OCI-LY7 (cell line): ENCODE measurements at regions not wholly inside any gene's neighbourhood (a gene's known extent, or its start where the extent isn't known, plus 50 kb on each side); places are given as distances from the start of the nearest gene placed in this dataset.

Experiments
- BruUV-seq: library from RNA; stranded (reverse); fragments of 400-500 nt; replicated peaks from 2 replicates; lab custom pipeline; 2021; lab: Mats Ljungman, UMichigan
- CTCF ChIA-PET: fragments of 300-600 bp; sonication (Branson Sonifier 250); formaldehyde crosslinking; loops from one replicate; lab custom pipeline; 2022; ENCODE audit warnings: antibody characterized with exemption; ENCODE audit not compliant: unreplicated experiment; lab: Charles Lee
- POLR2A ChIA-PET: fragments of 300-600 bp; sonication (Branson Sonifier 250); formaldehyde crosslinking; loops from one replicate; lab custom pipeline; 2022; ENCODE audit warnings: antibody characterized with exemption; lab: Charles Lee
- DNase-seq: peaks from one replicate; pipeline ENCODE4 v3.0.0-alpha.2; 2015; ENCODE audit warnings: low spot score
- H2AFZ ChIP-seq: fragments of 200-600 bp; sonication (generic), shearing (Covaris generic); 2 replicates; pipeline ENCODE4 v1.6.1; 2014; ENCODE audit warnings: mild to moderate bottlenecking, antibody characterized with exemption, low read length, moderate library complexity
- H3K27ac ChIP-seq: fragments of 200-600 bp; sonication (generic); 2 replicates; pipeline ENCODE4 v1.5.1; 2014; ENCODE audit warnings: mixed run types, low read depth, mild to moderate bottlenecking, moderate library complexity, low read length, inconsistent platforms; ENCODE audit not compliant: poor library complexity, severe bottlenecking
- H3K36me3 ChIP-seq: fragments of 200-600 bp; sonication (generic); 2 replicates; pipeline ENCODE4 v1.6.1; 2014; ENCODE audit warnings: mild to moderate bottlenecking, antibody characterized with exemption, low read length, moderate library complexity, mixed read lengths; ENCODE audit not compliant: insufficient read depth
- H3K4me1 ChIP-seq: fragments of 200-600 bp; sonication (generic); 2 replicates; pipeline ENCODE4 v1.5.1; 2014; ENCODE audit warnings: mild to moderate bottlenecking, low read length; ENCODE audit not compliant: insufficient read depth, poor library complexity, severe bottlenecking
- H3K4me2 ChIP-seq: fragments of 200-600 bp; sonication (generic); 2 replicates; pipeline ENCODE4 v1.6.1; 2014; ENCODE audit warnings: mild to moderate bottlenecking, low read length
- H3K4me3 ChIP-seq: fragments of 200-600 bp; sonication (generic); 2 replicates; pipeline ENCODE4 v1.5.1; 2014; ENCODE audit warnings: mild to moderate bottlenecking, low read depth, low read length; ENCODE audit not compliant: poor library complexity, severe bottlenecking
- H3K79me2 ChIP-seq: fragments of 200-600 bp; sonication (generic); 2 replicates; pipeline ENCODE4 v1.6.1; 2016; ENCODE audit warnings: low read depth, mild to moderate bottlenecking, low read length, moderate library complexity, mixed read lengths; ENCODE audit not compliant: insufficient read depth
- H3K9me2 ChIP-seq: fragments of 200-600 bp; sonication (generic); 2 replicates; pipeline ENCODE4 v1.6.1; 2016; ENCODE audit warnings: mild to moderate bottlenecking, low read length, mixed read lengths; ENCODE audit not compliant: insufficient read depth
- H3K9me3 ChIP-seq: fragments of 200-600 bp; sonication (generic); 2 replicates; pipeline ENCODE4 v1.6.1; 2014; ENCODE audit warnings: mild to moderate bottlenecking, mixed run types, low read length, mixed read lengths
- H4K20me1 ChIP-seq: fragments of 200-600 bp; sonication (generic); 2 replicates; pipeline ENCODE4 v1.6.1; 2014; ENCODE audit warnings: mild to moderate bottlenecking, antibody characterized with exemption, low read length, moderate library complexity, mixed read lengths; ENCODE audit not compliant: insufficient read depth
- CTCF ChIP-seq: fragments of 200-600 bp; sonication (generic); conservative IDR thresholded peaks from 2 replicates; pipeline ENCODE4 v1.5.1; 2014; ENCODE audit warnings: mild to moderate bottlenecking, antibody characterized with exemption, low read length, moderate library complexity, mixed read lengths
- EZH2phosphoT487 ChIP-seq: fragments of 200-600 bp; sonication (generic); IDR thresholded peaks from 2 replicates; pipeline ENCODE4 v1.6.1; 2018; ENCODE audit warnings: low read depth, borderline replicate concordance, mild to moderate bottlenecking, mixed run types, antibody characterized with exemption, low read length, moderate library complexity, mixed read lengths
- intact Hi-C: fragments of 100-400 bp; cut with micrococcal nuclease; formaldehyde crosslinking; loops from one replicate; pipeline ENCODE4 v1.10.0; 2022; ENCODE audit not compliant: unreplicated experiment

- Histone ChIP-seq H3K4me2 (no peak overlapping the region), H2AFZ (no peak overlapping the region), H3K9me3 (no peaks in the 10 kb centered on the region), H3K79me2 (no peaks in the 10 kb centered on the region), H3K9me2 (no peaks in the 10 kb centered on the region), H3K36me3 (no peaks in the 10 kb centered on the region), H3K4me3 (no peak overlapping the region), H3K27ac (no peak overlapping the region), H3K4me1 (no peaks in the 10 kb centered on the region), H4K20me1 (no peaks in the 10 kb centered on the region)
- CTCF ChIA-PET, result no interaction called here
- no TSS peak for BruUV-seq
- POLR2A ChIA-PET, result interaction anchor here (0.6 kb wide), 1 partner anchor 11 kb away, joined by 3 read pairs; no protein-coding TSS in a partner anchor
- intact Hi-C loops, result no loop called here
- no peak for TF ChIP-seq EZH2phosphoT487
- TF ChIP-seq CTCF, result no peak
- DNase-seq, result no peak
Observed at GRCh38 chr2:21819454-21819853, 695.7 kb downstream of the TDRD15 start.

GRCh38 chr2:21820271-21820670, 696.5 kb downstream of the TDRD15 start:
- no peaks in the 10 kb centered on the region for H3K36me3 ChIP-seq
- ChIA-PET CTCF (no interaction called here), POLR2A (no interaction called here)
- H3K27ac ChIP-seq, result no peak overlapping the region
- H2AFZ ChIP-seq, result no peak overlapping the region
- intact Hi-C loops, result no loop called here
- H3K79me2 ChIP-seq, result no peaks in the 10 kb centered on the region
- TF ChIP-seq CTCF, result no peak
- no peak for TF ChIP-seq EZH2phosphoT487
- DNase-seq, result no peak
- no peaks in the 10 kb centered on the region for H3K9me2 ChIP-seq
- no TSS peak for BruUV-seq
- no peaks in the 10 kb centered on the region for H3K4me1 ChIP-seq
- no peak overlapping the region for H3K4me2 ChIP-seq
- H3K9me3 ChIP-seq, result no peaks in the 10 kb centered on the region
- H4K20me1 ChIP-seq, result no peaks in the 10 kb centered on the region
- no peak overlapping the region for H3K4me3 ChIP-seq

GRCh38 chr2:21821672-21822227, 698.0 kb downstream of the TDRD15 start:
- intact Hi-C loops, result no loop called here
- no peak overlapping the region for H3K4me3 ChIP-seq
- H3K79me2 ChIP-seq, result no peaks in the 10 kb centered on the region
- ChIA-PET POLR2A (no interaction called here), CTCF (no interaction called here)
- no peaks in the 10 kb centered on the region for H3K4me1 ChIP-seq
- no peak overlapping the region for H2AFZ ChIP-seq
- BruUV-seq, result no TSS peak
- DNase-seq, result no peak
- no peaks in the 10 kb centered on the region for H3K9me3 ChIP-seq
- no peaks in the 10 kb centered on the region for H4K20me1 ChIP-seq
- no peaks in the 10 kb centered on the region for H3K9me2 ChIP-seq
- no peaks in the 10 kb centered on the region for H3K36me3 ChIP-seq
- H3K27ac ChIP-seq, result no peak overlapping the region
- no peak for TF ChIP-seq EZH2phosphoT487
- TF ChIP-seq CTCF, result no peak
- H3K4me2 ChIP-seq, result no peak overlapping the region
